A673 (cell line): ENCODE measurements at regions not wholly inside any gene's neighbourhood (a gene's known extent, or its start where the extent isn't known, plus 50 kb on each side); places are given as distances from the start of the nearest gene placed in this dataset.

Source experiments
- BruUV-seq: library from RNA; stranded (reverse); fragments of 400-500 nt; replicated peaks from 2 replicates; lab custom pipeline; 2021; lab: Mats Ljungman, UMichigan
- CTCF ChIA-PET: fragments of 300-600 bp; sonication (Branson Sonifier 250); formaldehyde crosslinking; loops from one replicate; lab custom pipeline; 2022; ENCODE audit warnings: antibody characterized with exemption; lab: Charles Lee
- POLR2A ChIA-PET: fragments of 300-600 bp; sonication (Branson Sonifier 250); formaldehyde crosslinking; loops from one replicate; lab custom pipeline; 2022; ENCODE audit warnings: antibody characterized with exemption; ENCODE audit not compliant: low non-redundant PET; lab: Charles Lee
- DNase-seq: peaks from one replicate; pipeline ENCODE4 v3.0.0-alpha.2; 2015; ENCODE audit warnings: low spot score
- H3K27ac ChIP-seq: fragments of 200-600 bp; sonication (generic); 2 replicates; pipeline ENCODE4 v1.5.1; 2016; ENCODE audit warnings: mixed run types, low read depth, mild to moderate bottlenecking, mixed read lengths, antibody characterized with exemption, low read length; ENCODE audit not compliant: poor library complexity, severe bottlenecking
- H3K27me3 ChIP-seq: fragments of 200-600 bp; sonication (generic); replicated peaks from 2 replicates; pipeline ENCODE4 v1.6.1; 2017; ENCODE audit warnings: mixed run types, low read depth, mild to moderate bottlenecking, mixed read lengths, antibody characterized with exemption, low read length; ENCODE audit not compliant: insufficient read depth, poor library complexity
- H3K36me3 ChIP-seq: fragments of 200-600 bp; sonication (generic); 2 replicates; pipeline ENCODE4 v1.6.1; 2016; ENCODE audit warnings: mixed run types, mild to moderate bottlenecking, mixed read lengths, antibody characterized with exemption, low read length; ENCODE audit not compliant: insufficient read depth, poor library complexity, severe bottlenecking
- H3K4me1 ChIP-seq: fragments of 200-600 bp; sonication (generic); 2 replicates; pipeline ENCODE4 v1.6.1; 2017; ENCODE audit warnings: mixed run types, mild to moderate bottlenecking, mixed read lengths, antibody characterized with exemption, low read length; ENCODE audit not compliant: insufficient read depth, poor library complexity, severe bottlenecking
- H3K4me3 ChIP-seq: fragments of 200-600 bp; sonication (generic); 2 replicates; pipeline ENCODE4 v1.5.1; 2016; ENCODE audit warnings: low read depth, mixed run types, mild to moderate bottlenecking, mixed read lengths, low read length; ENCODE audit not compliant: poor library complexity, severe bottlenecking
- H3K9me3 ChIP-seq: fragments of 200-600 bp; sonication (generic); 2 replicates; pipeline ENCODE4 v1.6.1; 2016; ENCODE audit warnings: mixed run types, low read depth, mild to moderate bottlenecking, mixed read lengths, antibody characterized with exemption, low read length; ENCODE audit not compliant: poor library complexity, severe bottlenecking
- CTCF ChIP-seq: fragments of 300-800, 200-600 bp; sonication (generic); conservative IDR thresholded peaks from 2 replicates; pipeline ENCODE4 v1.5.1; 2017; ENCODE audit warnings: low read depth, mild to moderate bottlenecking, antibody characterized with exemption, low read length, moderate library complexity, mixed read lengths
- EZH2 ChIP-seq: fragments of 200-600 bp; sonication (generic); IDR thresholded peaks from 2 replicates; pipeline ENCODE4 v1.6.1; 2017; ENCODE audit warnings: borderline replicate concordance, low read depth, mild to moderate bottlenecking, mixed read lengths, antibody characterized with exemption, low read length; ENCODE audit not compliant: poor library complexity, severe bottlenecking
- intact Hi-C: fragments of 100-400 bp; cut with micrococcal nuclease; formaldehyde crosslinking; loops from one replicate; pipeline ENCODE4 v1.10.0; 2022; ENCODE audit not compliant: unreplicated experiment

- H3K27ac ChIP-seq = no peak overlapping the region
- ChIA-PET CTCF (no interaction called here), POLR2A (no interaction called here)
- H3K4me1 ChIP-seq = no peaks in the 10 kb centered on the region
- BruUV-seq = no TSS peak
- no peaks in the 10 kb centered on the region for H3K27me3 ChIP-seq
- TF ChIP-seq CTCF (no peak), EZH2 (no peak)
- intact Hi-C loops = no loop called here
- H3K36me3 ChIP-seq = no peaks in the 10 kb centered on the region
- DNase-seq = no peak
- H3K4me3 ChIP-seq = no peak overlapping the region
- peaks cover 5% of the 10 kb centered on the region for H3K9me3 ChIP-seq
Observed at GRCh38 chr4:123802933-123803332, 406.3 kb downstream of the SPRY1 start.

GRCh38 chr4:123804196-123804721, 407.7 kb downstream of the SPRY1 start:
- H3K4me3 ChIP-seq = no peak overlapping the region
- POLR2A ChIA-PET = no interaction called here
- TF ChIP-seq EZH2 = no peak
- TF ChIP-seq CTCF = no peak

GRCh38 chr4:123806056-123806455, 409.5 kb downstream of the SPRY1 start:
- no peak for DNase-seq
- ChIA-PET CTCF (no interaction called here), POLR2A (interaction anchor here (0.6 kb wide), 1 partner anchor 64 kb away, joined by 3 read pairs; no protein-coding TSS in a partner anchor)
- H3K36me3 ChIP-seq = no peaks in the 10 kb centered on the region
- no peak for TF ChIP-seq EZH2
- TF ChIP-seq CTCF = no peak
- intact Hi-C loops = no loop called here
- no peaks in the 10 kb centered on the region for H3K9me3 ChIP-seq
- no peaks in the 10 kb centered on the region for H3K27me3 ChIP-seq
- H3K4me1 ChIP-seq = no peaks in the 10 kb centered on the region
- no peak overlapping the region for H3K4me3 ChIP-seq
- no peak overlapping the region for H3K27ac ChIP-seq
- BruUV-seq = no TSS peak

More at GRCh38 chr4:123804196-123804721, 407.7 kb downstream of the SPRY1 start:
- no peaks in the 10 kb centered on the region for H3K36me3 ChIP-seq
- CTCF ChIA-PET = no interaction called here
- no peaks in the 10 kb centered on the region for H3K27me3 ChIP-seq
- no TSS peak for BruUV-seq
- no peak overlapping the region for H3K27ac ChIP-seq
- DNase-seq = no peak
- peaks cover under 1% of the 10 kb centered on the region for H3K9me3 ChIP-seq
- H3K4me1 ChIP-seq = no peaks in the 10 kb centered on the region
- intact Hi-C loops = no loop called here
